ENCODE measurements at regions not wholly inside any gene's neighbourhood (a gene's known extent, or its start where the extent isn't known, plus 50 kb on each side); places are given as distances from the start of the nearest gene placed in this dataset.
A peak's percentile ranks its signal among the peaks of the same experiment; 100 is the strongest.

- no peak for ATAC-seq
- TF ChIP-seq CSRNP3 (CRISPR knock-in tag; IDR thresholded peaks at IDR 0.05) (no peak), ZC3H10 (CRISPR knock-in tag; IDR thresholded peaks at IDR 0.05) (no peak), BACH2 (CRISPR knock-in tag; IDR thresholded peaks at IDR 0.05; ENCODE audit: borderline replicate concordance) (no peak), ZNF565 (CRISPR knock-in tag; conservative IDR thresholded peaks at IDR 0.05; ENCODE audit: low read depth) (no peak), OSR1 (CRISPR knock-in tag; IDR thresholded peaks at IDR 0.05) (no peak), ZNF8 (CRISPR knock-in tag; IDR thresholded peaks at IDR 0.05) (no peak), ESRRG (CRISPR knock-in tag; IDR thresholded peaks at IDR 0.05) (no peak), ISL1 (CRISPR knock-in tag; IDR thresholded peaks at IDR 0.05) (no peak), CSDC2 (CRISPR knock-in tag; IDR thresholded peaks at IDR 0.05) (no peak), ZFP3 (CRISPR knock-in tag; IDR thresholded peaks at IDR 0.05) (no peak), GLIS3 (CRISPR knock-in tag; IDR thresholded peaks at IDR 0.05) (no peak)
Measured at GRCh38 chr18:26667046-26667445, 118.7 kb upstream of the KCTD1 start.

- ATAC-seq, result no peak
- TF ChIP-seq PATZ1 (CRISPR knock-in tag; IDR thresholded peaks at IDR 0.05; ENCODE audit: borderline replicate concordance), result no peak
- TF ChIP-seq ZFP30 (CRISPR knock-in tag; IDR thresholded peaks at IDR 0.05), result no peak
- no peak for TF ChIP-seq SNAI2 (CRISPR knock-in tag; IDR thresholded peaks at IDR 0.05)
- no peak for TF ChIP-seq ZNF70 (CRISPR knock-in tag; IDR thresholded peaks at IDR 0.05)
- TF ChIP-seq RARB (CRISPR knock-in tag; IDR thresholded peaks at IDR 0.05), result no peak
- no peak for TF ChIP-seq TCF4 (CRISPR knock-in tag; IDR thresholded peaks at IDR 0.05; ENCODE audit: borderline replicate concordance)
- TF ChIP-seq ZNF8 (CRISPR knock-in tag; IDR thresholded peaks at IDR 0.05), result no peak
- no peak for TF ChIP-seq ISL1 (CRISPR knock-in tag; IDR thresholded peaks at IDR 0.05)
- no peak for TF ChIP-seq CSDC2 (CRISPR knock-in tag; IDR thresholded peaks at IDR 0.05)
- no peak for TF ChIP-seq ZNF565 (CRISPR knock-in tag; conservative IDR thresholded peaks at IDR 0.05; ENCODE audit: low read depth)
Measured at GRCh38 chr18:26662996-26663395, 114.6 kb upstream of the KCTD1 start.

- ATAC-seq, result no peak
- TF ChIP-seq ZNF70 (CRISPR knock-in tag; IDR thresholded peaks at IDR 0.05), result peak; percentile 74
- TF ChIP-seq CSRNP3 (CRISPR knock-in tag; IDR thresholded peaks at IDR 0.05), result no peak
- TF ChIP-seq CREB5 (CRISPR knock-in tag; IDR thresholded peaks at IDR 0.05; ENCODE audit: low read depth), result no peak
- TF ChIP-seq CSDC2 (CRISPR knock-in tag; IDR thresholded peaks at IDR 0.05), result no peak
- no peak for TF ChIP-seq POU6F1 (CRISPR knock-in tag; IDR thresholded peaks at IDR 0.05; ENCODE audit: borderline replicate concordance, low read depth)
- TF ChIP-seq ZFP30 (CRISPR knock-in tag; IDR thresholded peaks at IDR 0.05), result no peak
- no peak for TF ChIP-seq OSR1 (CRISPR knock-in tag; IDR thresholded peaks at IDR 0.05)
- TF ChIP-seq ZNF8 (CRISPR knock-in tag; IDR thresholded peaks at IDR 0.05), result no peak
- TF ChIP-seq TCF4 (CRISPR knock-in tag; IDR thresholded peaks at IDR 0.05; ENCODE audit: borderline replicate concordance), result peak; percentile 38; the same call in 1 of the 2 replicates
- TF ChIP-seq TSHZ2 (CRISPR knock-in tag; IDR thresholded peaks at IDR 0.05), result peak; percentile 70; the same call in 1 of the 2 replicates
Measured at GRCh38 chr18:26657631-26658581, 109.6 kb upstream of the KCTD1 start.
